IMR-90 (cell line): ENCODE measurements at regions not wholly inside any gene's neighbourhood (a gene's known extent, or its start where the extent isn't known, plus 50 kb on each side); places are given as distances from the start of the nearest gene placed in this dataset.
"Not testable (repeated sequence)": the region's sequence is repeated elsewhere in the genome, so short reads cannot be mapped to it uniquely, and the experiment has no call there.

Source experiments
- ATAC-seq: fragments of 200-7000 bp; cut with Tn5 transposase; 2 replicates; pipeline ENCODE4 v1.9.1; 2020; ENCODE audit warnings: low read depth, mild to moderate bottlenecking, moderate library complexity
- BruUV-seq: library from RNA; stranded (reverse); fragments of 400-500 nt; replicated peaks from 2 replicates; lab custom pipeline; 2021; lab: Mats Ljungman, UMichigan
- CTCF ChIA-PET: fragments of 300-600 bp; formaldehyde crosslinking; extraction: SDS; loops from one replicate; lab custom pipeline; 2021; ENCODE audit warnings: antibody characterized with exemption; lab: Yijun Ruan, JAX
- POLR2A ChIA-PET: fragments of 300-600 bp; sonication (Branson Sonifier 250); formaldehyde crosslinking; loops from one replicate; lab custom pipeline; 2022; ENCODE audit warnings: antibody characterized with exemption; ENCODE audit not compliant: unreplicated experiment; lab: Charles Lee
- DNase-seq: peaks from one replicate; pipeline ENCODE4 v3.0.0; 2013
- H2AFZ ChIP-seq: replicated peaks from 2 replicates; pipeline ENCODE3; 2013; ENCODE audit warnings: low read length, mild to moderate bottlenecking; ENCODE audit not compliant: poor library complexity
- H2AK5ac ChIP-seq: 2 replicates; pipeline ENCODE4 v1.6.1; 2013; ENCODE audit warnings: low read depth, low read length, inconsistent platforms
- H2AK9ac ChIP-seq: replicated peaks from 2 replicates; pipeline ENCODE3; 2013; ENCODE audit warnings: mild to moderate bottlenecking, low read depth, low read length, moderate library complexity; ENCODE audit not compliant: poor library complexity
- H2BK120ac ChIP-seq: 2 replicates; pipeline ENCODE4 v1.6.1; 2013; ENCODE audit warnings: low read depth, low read length, inconsistent platforms
- H2BK15ac ChIP-seq: 3 replicates; pipeline ENCODE4 v1.6.1; 2013; ENCODE audit warnings: low read depth, low read length, inconsistent platforms
- H2BK20ac ChIP-seq: 2 replicates; pipeline ENCODE4 v1.6.1; 2013; ENCODE audit warnings: low read depth, mild to moderate bottlenecking, inconsistent platforms, low read length, moderate library complexity
- H2BK5ac ChIP-seq: 2 replicates; pipeline ENCODE4 v1.6.1; 2013; ENCODE audit warnings: mild to moderate bottlenecking, low read depth, low read length, inconsistent platforms; ENCODE audit not compliant: poor library complexity, severe bottlenecking
- H3K14ac ChIP-seq: replicated peaks from 2 replicates; pipeline ENCODE4 v1.6.1; 2013; ENCODE audit warnings: low read depth, low read length, inconsistent platforms
- H3K18ac ChIP-seq: 2 replicates; pipeline ENCODE4 v1.6.1; 2013; ENCODE audit warnings: low read depth, low read length, control low read depth
- H3K23ac ChIP-seq: 2 replicates; pipeline ENCODE4 v1.6.1; 2013; ENCODE audit warnings: low read depth, low read length, inconsistent platforms
- H3K27ac ChIP-seq: 2 replicates; pipeline ENCODE4 v1.5.1; 2013; ENCODE audit warnings: mild to moderate bottlenecking, control low read depth, low read length; ENCODE audit not compliant: insufficient read depth
- H3K27me3 ChIP-seq: 2 replicates; pipeline ENCODE4 v1.6.1; 2013; ENCODE audit warnings: low read length; ENCODE audit not compliant: control insufficient read depth, insufficient read depth
- H3K36me3 ChIP-seq: 2 replicates; pipeline ENCODE4 v1.6.1; 2013; ENCODE audit warnings: low read length, mixed read lengths; ENCODE audit not compliant: control insufficient read depth, insufficient read depth
- H3K4ac ChIP-seq: 2 replicates; pipeline ENCODE4 v1.6.1; 2013; ENCODE audit warnings: low read depth, low read length, inconsistent platforms
- H3K4me1 ChIP-seq: 2 replicates; pipeline ENCODE4 v1.6.1; 2013; ENCODE audit warnings: low read length, mixed read lengths; ENCODE audit not compliant: control insufficient read depth, insufficient read depth
- H3K4me2 ChIP-seq: 2 replicates; pipeline ENCODE4 v1.6.1; 2013; ENCODE audit warnings: low read depth, mild to moderate bottlenecking, control low read depth, low read length, moderate library complexity
- H3K4me3 ChIP-seq: 2 replicates; pipeline ENCODE4 v1.5.1; 2013; ENCODE audit warnings: low read depth, mild to moderate bottlenecking, control low read depth, low read length, moderate library complexity; ENCODE audit not compliant: insufficient read depth
- H3K56ac ChIP-seq: 2 replicates; pipeline ENCODE4 v1.6.1; 2013; ENCODE audit warnings: low read length, inconsistent platforms; ENCODE audit not compliant: insufficient read depth; ENCODE audit errors: extremely low read depth
- H3K79me1 ChIP-seq, 2 experiments: 2 replicates each; pipeline ENCODE4 v1.6.1; 2013; ENCODE audit warnings: low read length in 2 of 2, inconsistent platforms in 1 of 2, low read depth in 1 of 2
- H3K9ac ChIP-seq: 2 replicates; pipeline ENCODE4 v1.6.1; 2013; ENCODE audit warnings: low read depth, low read length, control low read depth
- H3K9me1 ChIP-seq: 2 replicates; pipeline ENCODE4 v1.6.1; 2013; ENCODE audit warnings: low read length, inconsistent platforms; ENCODE audit not compliant: insufficient read depth
- H3K9me3 ChIP-seq: 2 replicates; pipeline ENCODE4 v1.6.1; 2013; ENCODE audit warnings: low read length; ENCODE audit not compliant: control insufficient read depth, insufficient read depth
- H4K20me1 ChIP-seq: 2 replicates; pipeline ENCODE4 v1.6.1; 2013; ENCODE audit warnings: low read length, inconsistent platforms; ENCODE audit not compliant: insufficient read depth
- H4K5ac ChIP-seq: 2 replicates; pipeline ENCODE4 v1.6.1; 2013; ENCODE audit warnings: mild to moderate bottlenecking, low read depth, low read length, control low read depth
- H4K8ac ChIP-seq, 2 experiments: 2 replicates each; pipeline ENCODE4 v1.6.1; 2013; ENCODE audit warnings: low read depth in 2 of 2, low read length in 2 of 2, control low read depth in 1 of 2, inconsistent platforms in 1 of 2
- H4K91ac ChIP-seq: 2 replicates; pipeline ENCODE4 v1.6.1; 2013; ENCODE audit warnings: low read depth, low read length, inconsistent platforms; ENCODE audit not compliant: insufficient read depth
- MAFK ChIP-seq: IDR thresholded peaks from 2 replicates; pipeline ENCODE4 v1.6.1; 2012; ENCODE audit warnings: low read depth, low read length, improper control_type of control experiment
- WGBS, 2 experiments: methylation state at CpG; one replicate each; pipeline versions ENCODE4 v1.1.5 to v1.1.7; 2013; ENCODE audit warnings: missing lambda C conversion rate in 2 of 2; ENCODE audit not compliant: insufficient read length in 1 of 2; ENCODE audit errors: extremely low coverage in 2 of 2; 5-methylcytosine and 5-hydroxymethylcytosine counted together
- dilution Hi-C: fragments of 300-500 bp; cut with HindIII; formaldehyde crosslinking; loops from one replicate; pipeline ENCODE4 v1.14.3; 2018; ENCODE audit warnings: low sequenced_read_pairs; ENCODE audit not compliant: unreplicated experiment
- in situ Hi-C: fragments of 300-500 bp; cut with MboI; formaldehyde crosslinking; loops from 3 replicates; pipeline ENCODE4 v1.14.3; 2019; ENCODE audit warnings: low sequenced_read_pairs, inconsistent platforms, mixed read lengths
- intact Hi-C: fragments of 100-400 bp; cut with micrococcal nuclease; formaldehyde crosslinking; loops from 2 replicates; pipeline ENCODE4 v1.10.0; 2022

DNA sequence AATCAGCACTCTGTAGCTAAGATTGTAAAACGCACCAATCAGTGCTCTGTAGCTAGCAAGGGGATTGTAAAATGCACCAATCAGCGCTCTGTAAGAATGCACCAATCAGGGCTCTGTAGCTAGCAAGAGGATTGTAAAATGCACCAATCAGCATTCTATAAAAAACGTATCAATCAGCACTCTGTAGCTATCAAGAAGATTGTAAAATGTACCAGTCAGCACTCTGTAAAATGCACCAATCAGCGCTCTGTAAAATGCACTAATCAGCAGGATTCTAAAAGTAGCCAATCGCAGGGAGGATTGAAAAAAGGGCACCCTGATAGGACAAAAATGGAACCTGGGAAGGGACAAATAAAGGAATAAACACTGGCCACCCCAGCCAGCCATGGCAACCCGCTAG, 278.7 kb upstream of the ECI2 start:
- peak; percentile 73 for TF ChIP-seq MAFK
- ATAC-seq, H3K23ac ChIP-seq, CTCF ChIA-PET, H3K14ac ChIP-seq, BruUV-seq, H4K5ac ChIP-seq, H3K4ac ChIP-seq, H3K9me1 ChIP-seq, H2AFZ ChIP-seq, H3K27me3 ChIP-seq, H2BK5ac ChIP-seq, H4K20me1 ChIP-seq, H3K18ac ChIP-seq, H2BK20ac ChIP-seq, H3K9ac ChIP-seq, H3K4me2 ChIP-seq, H3K4me1 ChIP-seq, H3K79me1 ChIP-seq, H4K8ac ChIP-seq, dilution Hi-C loops, H2AK5ac ChIP-seq, in situ Hi-C loops, POLR2A ChIA-PET, H2BK120ac ChIP-seq, intact Hi-C loops, H4K91ac ChIP-seq, H3K36me3 ChIP-seq, H3K9me3 ChIP-seq, H2BK15ac ChIP-seq, H3K27ac ChIP-seq, DNase-seq, H3K56ac ChIP-seq, H2AK9ac ChIP-seq, H3K4me3 ChIP-seq: not testable (repeated sequence)
- 77% methylated on average over 3 of the region's 6 CpGs; no CpG with 5 or more reads in 1 of the 2 experiments for WGBS, 2 experiments
